ENCODE measurements at regions not wholly inside any gene's neighbourhood (a gene's known extent, or its start where the extent isn't known, plus 50 kb on each side); places are given as distances from the start of the nearest gene placed in this dataset.
"Not testable (repeated sequence)": the region's sequence is repeated elsewhere in the genome, so short reads cannot be mapped to it uniquely, and the experiment has no call there.

- H3K36me3 ChIP-seq (ENCODE audit: control insufficient read depth, insufficient read depth, low read length) = no peaks in the 10 kb centered on the region
- peaks cover 4% of the 10 kb centered on the region for H3K9me3 ChIP-seq (ENCODE audit: control insufficient read depth, insufficient read depth, low read length)
- no peak overlapping the region for H3K27ac ChIP-seq (ENCODE audit: low read length)
- Mint-ChIP-seq H3K4me1 (no peaks in the 10 kb centered on the region), H3K9me3 (peaks cover 13 to 23% of the 10 kb centered on the region in 2 donors), H3K4me3 (no peak overlapping the region), H3K27ac (no peak overlapping the region), H3K36me3 (no peaks in the 10 kb centered on the region), H3K27me3 (ENCODE audit: low read depth in 2 of 2) (no peaks in the 10 kb centered on the region)
- WGBS (ENCODE audit: insufficient coverage) = 84% methylated on average over 3 of the region's 3 CpGs
- no peak for ATAC-seq
- no peaks in the 10 kb centered on the region for H3K4me1 ChIP-seq (ENCODE audit: control insufficient read depth, insufficient read depth, low read length)
- no peak for DNase-seq
- H3K27me3 ChIP-seq (ENCODE audit: control insufficient read depth, insufficient read depth, low read length) = no peaks in the 10 kb centered on the region
- H3K4me3 ChIP-seq (ENCODE audit: low read length) = no peak overlapping the region
- intact Hi-C loops (cut with micrococcal nuclease) = no loop called here
- no peak for TF ChIP-seq CTCF (IDR thresholded peaks at IDR 0.05)
Measured at GRCh38 chr16:62261760-62262159, 225.5 kb upstream of the CDH8 start.

GRCh38 chr16:62258931-62259435 lies 222.7 kb upstream of the CDH8 start:
- H3K4me3 Mint-ChIP-seq; intact Hi-C loops (cut with micrococcal nuclease); H3K27ac Mint-ChIP-seq; ATAC-seq; H3K4me1 ChIP-seq (ENCODE audit: control insufficient read depth, insufficient read depth, low read length); H3K4me1 Mint-ChIP-seq; H3K27ac ChIP-seq (ENCODE audit: low read length); H3K27me3 Mint-ChIP-seq (ENCODE audit: low read depth in 2 of 2); H3K9me3 ChIP-seq (ENCODE audit: control insufficient read depth, insufficient read depth, low read length); DNase-seq; H3K36me3 Mint-ChIP-seq; H3K4me3 ChIP-seq (ENCODE audit: low read length); H3K27me3 ChIP-seq (ENCODE audit: control insufficient read depth, insufficient read depth, low read length); H3K36me3 ChIP-seq (ENCODE audit: control insufficient read depth, insufficient read depth, low read length): not testable (repeated sequence)
- 86% methylated on average over 2 of the region's 2 CpGs for WGBS (ENCODE audit: insufficient coverage)
- peaks cover 7 to 17% of the 10 kb centered on the region in 2 donors for H3K9me3 Mint-ChIP-seq

GRCh38 chr16:62256406-62256805 lies 220.2 kb upstream of the CDH8 start:
- intact Hi-C loops (cut with micrococcal nuclease) = no loop called here
- H3K9me3 ChIP-seq (ENCODE audit: control insufficient read depth, insufficient read depth, low read length) = peaks cover 4% of the 10 kb centered on the region
- H3K27me3 ChIP-seq (ENCODE audit: control insufficient read depth, insufficient read depth, low read length) = no peaks in the 10 kb centered on the region
- Mint-ChIP-seq H3K4me3 (no peak overlapping the region), H3K27me3 (ENCODE audit: low read depth in 2 of 2) (no peaks in the 10 kb centered on the region), H3K4me1 (no peaks in the 10 kb centered on the region), H3K27ac (no peak overlapping the region), H3K9me3 (peaks cover 5 to 11% of the 10 kb centered on the region in 2 donors), H3K36me3 (no peaks in the 10 kb centered on the region)
- ATAC-seq = no peak
- H3K4me1 ChIP-seq (ENCODE audit: control insufficient read depth, insufficient read depth, low read length) = no peaks in the 10 kb centered on the region
- H3K36me3 ChIP-seq (ENCODE audit: control insufficient read depth, insufficient read depth, low read length) = no peaks in the 10 kb centered on the region
- 0% methylated on average over 1 of the region's 2 CpGs for WGBS (ENCODE audit: insufficient coverage)
- no peak for TF ChIP-seq CTCF (IDR thresholded peaks at IDR 0.05)
- no peak overlapping the region for H3K27ac ChIP-seq (ENCODE audit: low read length)
- no peak for DNase-seq
- no peak overlapping the region for H3K4me3 ChIP-seq (ENCODE audit: low read length)

GRCh38 chr16:62254847-62255246 lies 218.6 kb upstream of the CDH8 start:
- Histone ChIP-seq H3K4me3 (ENCODE audit: low read length) (no peak overlapping the region), H3K36me3 (ENCODE audit: control insufficient read depth, insufficient read depth, low read length) (no peaks in the 10 kb centered on the region), H3K4me1 (ENCODE audit: control insufficient read depth, insufficient read depth, low read length) (no peaks in the 10 kb centered on the region), H3K27ac (ENCODE audit: low read length) (no peak overlapping the region), H3K9me3 (ENCODE audit: control insufficient read depth, insufficient read depth, low read length) (no peaks in the 10 kb centered on the region), H3K27me3 (ENCODE audit: control insufficient read depth, insufficient read depth, low read length) (no peaks in the 10 kb centered on the region)
- no peaks in the 10 kb centered on the region for H3K27me3 Mint-ChIP-seq (ENCODE audit: low read depth in 2 of 2)
- no peak overlapping the region for H3K27ac Mint-ChIP-seq
- no peak for DNase-seq
- no peaks in the 10 kb centered on the region for H3K36me3 Mint-ChIP-seq
- H3K4me1 Mint-ChIP-seq = no peaks in the 10 kb centered on the region
- ATAC-seq = no peak
- no peak for TF ChIP-seq CTCF (IDR thresholded peaks at IDR 0.05)
- intact Hi-C loops (cut with micrococcal nuclease) = no loop called here
- peaks cover 5 to 9% of the 10 kb centered on the region in 2 donors for H3K9me3 Mint-ChIP-seq
- H3K4me3 Mint-ChIP-seq = no peak overlapping the region

Data from natural killer cell (primary cell).